Liver (tissue), 8 donors: ENCODE measurements at regions not wholly inside any gene's neighbourhood (a gene's known extent, or its start where the extent isn't known, plus 50 kb on each side); places are given as distances from the start of the nearest gene placed in this dataset.

Experiments used
- DNase-seq: peaks from one replicate; pipeline ENCODE4 v3.0.0-alpha.2; 2017; ENCODE audit warnings: low spot score
- H3K27ac ChIP-seq, 2 donors: one replicate each; pipeline ENCODE4 v1.7.0; 2013; ENCODE audit warnings: inconsistent platforms in 2 of 2, low read length in 2 of 2, control low read depth in 1 of 2, low read depth in 1 of 2, mild to moderate bottlenecking in 1 of 2
- H3K27me3 ChIP-seq, 4 donors: one replicate each; pipeline versions ENCODE4 v1.6.1 to v1.7.0; 2013; ENCODE audit warnings: low read length in 3 of 4, inconsistent platforms in 1 of 4, mild to moderate bottlenecking in 1 of 4, moderate library complexity in 1 of 4; ENCODE audit not compliant: control insufficient read depth in 4 of 4, insufficient read depth in 4 of 4
- H3K36me3 ChIP-seq, 4 donors: one replicate each; pipeline versions ENCODE4 v1.6.1 to v1.7.0; 2013; ENCODE audit warnings: low read length in 3 of 4, mild to moderate bottlenecking in 3 of 4, low read depth in 1 of 4, moderate library complexity in 1 of 4; ENCODE audit not compliant: control insufficient read depth in 4 of 4, insufficient read depth in 3 of 4
- H3K4me1 ChIP-seq, 4 donors: one replicate each; pipeline versions ENCODE4 v1.6.1 to v1.7.0; 2013; ENCODE audit warnings: low read length in 3 of 4, mild to moderate bottlenecking in 3 of 4, moderate library complexity in 1 of 4; ENCODE audit not compliant: control insufficient read depth in 4 of 4, insufficient read depth in 4 of 4
- H3K4me3 ChIP-seq, 3 donors: one replicate each; pipeline versions ENCODE4 v1.6.1 to v1.7.0; 2013; ENCODE audit warnings: low read length in 3 of 3, control low read depth in 1 of 3, low read depth in 1 of 3, mild to moderate bottlenecking in 1 of 3
- H3K9ac ChIP-seq, 2 donors: one replicate each; pipeline ENCODE4 v1.7.0; 2013; ENCODE audit warnings: low read length in 2 of 2, mild to moderate bottlenecking in 2 of 2, moderate library complexity in 2 of 2, control low read depth in 1 of 2, low read depth in 1 of 2
- H3K9me3 ChIP-seq, 4 donors: one replicate each; pipeline versions ENCODE4 v1.6.1 to v1.7.0; 2013; ENCODE audit warnings: low read length in 3 of 4; ENCODE audit not compliant: control insufficient read depth in 4 of 4
- ATF3 ChIP-seq: IDR thresholded peaks from 2 replicates; pipeline ENCODE4 v1.6.1; 2016; ENCODE audit warnings: antibody characterized with exemption
- CTCF ChIP-seq: fragments of 150-350 bp; IDR thresholded peaks from 2 replicates; pipeline ENCODE4 v1.5.1; 2017; ENCODE audit warnings: improper control_type of control experiment, low read depth, low read length; ENCODE audit not compliant: missing input control
- EGR1 ChIP-seq, 2 donors: IDR thresholded peaks; 2 replicates each; pipeline ENCODE4 v1.6.1; 2016 to 2018; ENCODE audit warnings: antibody characterized with exemption in 2 of 2, low read depth in 2 of 2
- FOXA1 ChIP-seq: IDR thresholded peaks from 2 replicates; pipeline ENCODE4 v1.6.1; 2016; ENCODE audit warnings: antibody characterized with exemption
- FOXA2 ChIP-seq: IDR thresholded peaks from 2 replicates; pipeline ENCODE4 v1.6.1; 2016; ENCODE audit warnings: antibody characterized with exemption
- GABPA ChIP-seq, 2 donors: IDR thresholded peaks in 1 of 2; conservative IDR thresholded peaks in 1 of 2; 2 replicates each; pipeline ENCODE4 v1.6.1; 2016; ENCODE audit warnings: antibody characterized with exemption in 2 of 2, mild to moderate bottlenecking in 1 of 2, moderate library complexity in 1 of 2
- HNF4A ChIP-seq, 2 donors: conservative IDR thresholded peaks; 2 replicates each; pipeline ENCODE4 v1.6.1; 2016; ENCODE audit warnings: antibody characterized with exemption in 2 of 2, mild to moderate bottlenecking in 2 of 2
- HNF4G ChIP-seq: IDR thresholded peaks from 2 replicates; pipeline ENCODE4 v1.6.1; 2016; ENCODE audit warnings: antibody characterized with exemption
- JUND ChIP-seq, 2 donors: IDR thresholded peaks; 2 replicates each; pipeline ENCODE4 v1.6.1; 2016; ENCODE audit warnings: antibody characterized with exemption in 2 of 2
- MAX ChIP-seq: IDR thresholded peaks from 2 replicates; pipeline ENCODE4 v1.6.1; 2016; ENCODE audit warnings: antibody characterized with exemption
- NR2F2 ChIP-seq: IDR thresholded peaks from 2 replicates; pipeline ENCODE4 v1.6.1; 2016; ENCODE audit warnings: antibody characterized with exemption
- RAD21 ChIP-seq, 2 donors: IDR thresholded peaks; 2 replicates each; pipeline ENCODE4 v1.6.1; 2016; ENCODE audit warnings: antibody characterized with exemption in 2 of 2, mild to moderate bottlenecking in 2 of 2
- REST ChIP-seq: IDR thresholded peaks from 2 replicates; pipeline ENCODE4 v1.6.1; 2016; ENCODE audit warnings: antibody characterized with exemption, mild to moderate bottlenecking
- RXRA ChIP-seq, 2 donors: IDR thresholded peaks; 2 replicates each; pipeline ENCODE4 v1.6.1; 2017 to 2018; ENCODE audit warnings: antibody characterized with exemption in 2 of 2, mild to moderate bottlenecking in 1 of 2
- SP1 ChIP-seq: IDR thresholded peaks from 2 replicates; pipeline ENCODE4 v1.6.1; 2018; ENCODE audit warnings: antibody characterized with exemption, mild to moderate bottlenecking
- TAF1 ChIP-seq: conservative IDR thresholded peaks from 2 replicates; pipeline ENCODE4 v1.6.1; 2016; ENCODE audit warnings: antibody characterized with exemption, mild to moderate bottlenecking
- YY1 ChIP-seq: IDR thresholded peaks from 2 replicates; pipeline ENCODE4 v1.6.1; 2016; ENCODE audit warnings: antibody characterized with exemption, mild to moderate bottlenecking
- ZBTB33 ChIP-seq: IDR thresholded peaks from 2 replicates; pipeline ENCODE4 v1.6.1; 2016; ENCODE audit warnings: antibody characterized with exemption
- WGBS: extraction: QIAGEN DNeasy Blood & Tissue Kit; methylation state at CpG from one replicate; pipeline ENCODE4 v1.1.7; 2013; 5-methylcytosine and 5-hydroxymethylcytosine counted together
- donor health status: healthy.
- donor health status: healthy.
- donor health status: healthy.
- donor health status: healthy.
- donor health status: healthy.

- Histone ChIP-seq H3K27me3 (peaks cover 0 to 7% (median under 1%) of the 10 kb centered on the region in 4 donors), H3K4me1 (no peaks in the 10 kb centered on the region), H3K36me3 (no peaks in the 10 kb centered on the region), H3K9me3 (no peaks in the 10 kb centered on the region), H3K9ac (no peak overlapping the region), H3K4me3 (no peak overlapping the region), H3K27ac (no peak overlapping the region)
- WGBS: 81% methylated on average over 4 of the region's 4 CpGs
- DNase-seq: no peak
- TF ChIP-seq YY1 (no peak), HNF4A (conservative IDR thresholded peaks at IDR 0.05) (no peak), CTCF (no peak), ZBTB33 (no peak)
These were observed 62.7 kb upstream of the LARS2 start for GRCh38 chr3:45325676-45326075.

- Histone ChIP-seq H3K4me3 (no peak overlapping the region), H3K27me3 (peaks cover 0 to 7% (median under 1%) of the 10 kb centered on the region in 4 donors), H3K36me3 (no peaks in the 10 kb centered on the region), H3K9ac (no peak overlapping the region), H3K9me3 (no peaks in the 10 kb centered on the region), H3K27ac (no peak overlapping the region), H3K4me1 (no peaks in the 10 kb centered on the region)
- WGBS: 67% methylated on average over 8 of the region's 8 CpGs
- TF ChIP-seq RAD21 (IDR thresholded peaks at IDR 0.05) (no peak), HNF4G (no peak), REST (no peak), HNF4A (conservative IDR thresholded peaks at IDR 0.05) (no peak), YY1 (no peak), FOXA2 (no peak), GABPA (IDR thresholded peaks at IDR 0.05 in 1 of 2, conservative IDR thresholded peaks at IDR 0.05 in 1 of 2) (no peak), NR2F2 (no peak), JUND (IDR thresholded peaks at IDR 0.05) (no peak), TAF1 (no peak), EGR1 (IDR thresholded peaks at IDR 0.05; ENCODE audit: low read depth in 2 of 2) (no peak), ATF3 (no peak), SP1 (no peak), CTCF (no peak), FOXA1 (no peak), MAX (no peak), RXRA (IDR thresholded peaks at IDR 0.05) (no peak), ZBTB33 (no peak)
- no peak for DNase-seq
These were observed 58.5 kb upstream of the LARS2 start for GRCh38 chr3:45329761-45330305.
